ENCODE measurements at regions not wholly inside any gene's neighbourhood (a gene's known extent, or its start where the extent isn't known, plus 50 kb on each side); places are given as distances from the start of the nearest gene placed in this dataset.
A peak's percentile ranks its signal among the peaks of the same experiment; 100 is the strongest.

GRCh38 chr12:67068761-67069450 is 200.3 kb upstream of the CAND1 start:
- H3K23me2 ChIP-seq (ENCODE audit: insufficient read length, low read depth, low read length, poor library complexity, severe bottlenecking), result peaks cover 10% of the 10 kb centered on the region
- peaks cover 31% of the 10 kb centered on the region for H3K27me3 Mint-ChIP-seq (ENCODE audit: low read depth)
- H4K5ac ChIP-seq (ENCODE audit: insufficient read length, low read depth, low read length), result no peak overlapping the region
- WGBS (ENCODE audit: extremely low coverage, insufficient read length, low lambda C conversion rate), result no CpG with 5 or more reads among the region's 81 CpGs
- peak overlapping the region; percentile 92 for H3K4me2 ChIP-seq (ENCODE audit: insufficient read depth, insufficient read length, low read length)
- H3K27ac ChIP-seq (ENCODE audit: insufficient read length, low read depth, low read length), result no peak overlapping the region
- H2BK12ac ChIP-seq (ENCODE audit: insufficient read length, low read depth, low read length), result no peak overlapping the region
- H3K27ac Mint-ChIP-seq, result peak overlapping the region; percentile 87 to 95 (median 93); a peak in 4 of 7 replicates
- H2BK5ac ChIP-seq (ENCODE audit: insufficient read length, low read length), result no peak overlapping the region
- H3K79me2 ChIP-seq (ENCODE audit: insufficient read depth, low read length), result no peaks in the 10 kb centered on the region; the same call in 1 of the 2 replicates
- H3K4me3 Mint-ChIP-seq, result peak overlapping the region; percentile 90 to 97
- no peaks in the 10 kb centered on the region; the same call in 1 of the 2 replicates for H3K27me3 ChIP-seq (ENCODE audit: insufficient read depth, low read length)
- H2BK120ac ChIP-seq (ENCODE audit: low read depth, low read length, poor library complexity, severe bottlenecking), result no peak overlapping the region
- no peaks in the 10 kb centered on the region for H3K36me3 Mint-ChIP-seq (ENCODE audit: insufficient read depth in 1 of 3, low read depth in 3 of 3)
- H3K4me1 ChIP-seq (ENCODE audit: insufficient read depth, low read length), result no peaks in the 10 kb centered on the region; the same call in 1 of the 2 replicates
- H3K56ac ChIP-seq (ENCODE audit: insufficient read length, low read depth, low read length), result no peak overlapping the region
- no peak overlapping the region for H4K91ac ChIP-seq (ENCODE audit: insufficient read length, low read depth, low read length)
- H3K9ac ChIP-seq (ENCODE audit: extremely low read depth, insufficient read length, low read length), result peak overlapping the region; percentile 61
- no peak overlapping the region for H3K18ac ChIP-seq (ENCODE audit: insufficient read length, low read depth, low read length)
- H3K14ac ChIP-seq (ENCODE audit: insufficient read depth, low read length), result peak overlapping the region; percentile 92; the same call in 1 of the 2 replicates
- DNase-seq, result peak; percentile 74
- no peaks in the 10 kb centered on the region for H4K20me1 ChIP-seq (ENCODE audit: control insufficient read depth, insufficient read depth, insufficient read length)
- no peaks in the 10 kb centered on the region; a peak in 2 of 5 replicates for H3K9me3 Mint-ChIP-seq
- TF ChIP-seq, protein P1, sequence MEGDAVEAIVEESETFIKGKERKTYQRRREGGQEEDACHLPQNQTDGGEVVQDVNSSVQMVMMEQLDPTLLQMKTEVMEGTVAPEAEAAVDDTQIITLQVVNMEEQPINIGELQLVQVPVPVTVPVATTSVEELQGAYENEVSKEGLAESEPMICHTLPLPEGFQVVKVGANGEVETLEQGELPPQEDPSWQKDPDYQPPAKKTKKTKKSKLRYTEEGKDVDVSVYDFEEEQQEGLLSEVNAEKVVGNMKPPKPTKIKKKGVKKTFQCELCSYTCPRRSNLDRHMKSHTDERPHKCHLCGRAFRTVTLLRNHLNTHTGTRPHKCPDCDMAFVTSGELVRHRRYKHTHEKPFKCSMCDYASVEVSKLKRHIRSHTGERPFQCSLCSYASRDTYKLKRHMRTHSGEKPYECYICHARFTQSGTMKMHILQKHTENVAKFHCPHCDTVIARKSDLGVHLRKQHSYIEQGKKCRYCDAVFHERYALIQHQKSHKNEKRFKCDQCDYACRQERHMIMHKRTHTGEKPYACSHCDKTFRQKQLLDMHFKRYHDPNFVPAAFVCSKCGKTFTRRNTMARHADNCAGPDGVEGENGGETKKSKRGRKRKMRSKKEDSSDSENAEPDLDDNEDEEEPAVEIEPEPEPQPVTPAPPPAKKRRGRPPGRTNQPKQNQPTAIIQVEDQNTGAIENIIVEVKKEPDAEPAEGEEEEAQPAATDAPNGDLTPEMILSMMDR (conservative IDR thresholded peaks at IDR 0.05), result no peak
- H3K23ac ChIP-seq (ENCODE audit: insufficient read length, low read depth, low read length), result no peak overlapping the region
- no peak overlapping the region for H4K8ac ChIP-seq (replicated peaks; ENCODE audit: insufficient read length, low read depth, low read length)
- no peak overlapping the region for H3K4ac ChIP-seq (ENCODE audit: low read depth, low read length)
- no peak overlapping the region for H2BK15ac ChIP-seq (ENCODE audit: low read depth, low read length)
- H2BK20ac ChIP-seq (ENCODE audit: low read depth, low read length, poor library complexity, severe bottlenecking), result no peak overlapping the region
- no peak overlapping the region for H2AK5ac ChIP-seq (ENCODE audit: insufficient read length, low read length)
- H3K4me1 Mint-ChIP-seq, result peaks cover 23% of the 10 kb centered on the region in 2 experiments
- H3K9me3 ChIP-seq (ENCODE audit: control insufficient read depth, low read depth, low read length), result no peaks in the 10 kb centered on the region
- no peak overlapping the region for H3T11ph ChIP-seq (ENCODE audit: low read length)
- H3K79me1 ChIP-seq (ENCODE audit: insufficient read depth, low read depth, low read length, poor library complexity, severe bottlenecking), result no peaks in the 10 kb centered on the region
- H2AFZ ChIP-seq (ENCODE audit: low read length), result no peak overlapping the region
